Stimulated activated naive B cell treated with anti-CD40 and anti-IgM and Interleukin-4, amounts not matched to agents 10 μg/mL and 1 μg/mL and 100 μg/mL, for 72 hours (primary cell): ENCODE measurements at regions not wholly inside any gene's neighbourhood (a gene's known extent, or its start where the extent isn't known, plus 50 kb on each side); places are given as distances from the start of the nearest gene placed in this dataset.
"Not testable (repeated sequence)": the region's sequence is repeated elsewhere in the genome, so short reads cannot be mapped to it uniquely, and the experiment has no call there.

ENCODE experiments used
- ATAC-seq, 2 donors: fragments of 150-1000 bp; cut with Tn5 transposase; replicated peaks; 2 replicates each; pipeline ENCODE4 v1.10.0; 2021; ENCODE audit warnings: moderate library complexity in 1 of 2
- DNase-seq: peaks from one replicate; pipeline ENCODE4 v3.0.0; 2021
- H3K27ac Mint-ChIP-seq: one replicate; pipeline ENCODE4 v1.8.0; 2022; ENCODE audit warnings: mild to moderate bottlenecking, mixed read lengths
- H3K27me3 Mint-ChIP-seq, 2 donors: one replicate each; pipeline ENCODE4 v1.8.0; 2022; ENCODE audit warnings: mixed read lengths in 2 of 2
- H3K36me3 Mint-ChIP-seq, 2 donors: one replicate each; pipeline ENCODE4 v1.8.0; 2022; ENCODE audit warnings: mixed read lengths in 2 of 2, mild to moderate bottlenecking in 1 of 2
- H3K4me1 Mint-ChIP-seq, 2 donors: one replicate each; pipeline ENCODE4 v1.8.0; 2022; ENCODE audit warnings: mixed read lengths in 2 of 2, mild to moderate bottlenecking in 1 of 2
- H3K4me3 Mint-ChIP-seq, 2 donors: one replicate each; pipeline ENCODE4 v1.8.0; 2022; ENCODE audit warnings: mild to moderate bottlenecking in 2 of 2, mixed read lengths in 2 of 2, moderate library complexity in 1 of 2
- H3K9me3 Mint-ChIP-seq, 2 donors: one replicate each; pipeline ENCODE4 v1.8.0; 2022; ENCODE audit warnings: mixed read lengths in 2 of 2, mild to moderate bottlenecking in 1 of 2

DNA sequence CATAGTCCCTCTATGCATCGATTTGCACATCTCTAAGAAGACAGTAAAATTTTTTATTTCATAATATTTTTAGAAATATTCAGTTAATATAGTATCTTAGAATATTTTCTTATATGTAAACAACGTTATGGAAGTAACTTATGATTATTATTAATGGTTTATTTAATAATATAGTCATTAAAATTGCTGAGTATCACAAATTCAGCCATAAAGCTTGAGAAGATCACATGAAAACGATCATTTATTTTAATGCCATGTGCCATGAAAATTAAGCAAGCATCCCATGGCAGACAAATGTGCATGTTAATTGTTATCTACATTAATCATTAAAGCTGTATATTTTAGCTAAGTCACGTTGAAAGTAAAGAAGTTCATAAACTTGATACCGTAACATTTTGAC lies 907.1 kb downstream of the KCNT2 start:
- H3K36me3 Mint-ChIP-seq: no peaks in the 10 kb centered on the region
- DNase-seq: no peak

GRCh38 chr1:195697130-195697529 lies 911.1 kb downstream of the KCNT2 start:
- Mint-ChIP-seq H3K9me3 (no peaks in the 10 kb centered on the region), H3K27ac (no peak overlapping the region), H3K36me3 (no peaks in the 10 kb centered on the region), H3K27me3 (no peaks in the 10 kb centered on the region), H3K4me1 (no peaks in the 10 kb centered on the region), H3K4me3 (no peak overlapping the region)
- ATAC-seq (no peak), DNase-seq (no peak)

More for the DNA sequence above, 907.1 kb downstream of the KCNT2 start:
- no peaks in the 10 kb centered on the region for H3K4me1 Mint-ChIP-seq
- H3K9me3 Mint-ChIP-seq: no peaks in the 10 kb centered on the region
- no peak for ATAC-seq
- H3K27ac Mint-ChIP-seq: no peak overlapping the region
- no peak overlapping the region for H3K4me3 Mint-ChIP-seq
- no peaks in the 10 kb centered on the region for H3K27me3 Mint-ChIP-seq

- H3K4me1 Mint-ChIP-seq: no peaks in the 10 kb centered on the region
- no peak overlapping the region for H3K4me3 Mint-ChIP-seq
- no peaks in the 10 kb centered on the region for H3K9me3 Mint-ChIP-seq
- DNase-seq (no peak), ATAC-seq (no peak)
- H3K36me3 Mint-ChIP-seq: no peaks in the 10 kb centered on the region
- H3K27me3 Mint-ChIP-seq: no peaks in the 10 kb centered on the region
- no peak overlapping the region for H3K27ac Mint-ChIP-seq
Observed at GRCh38 chr1:195686764-195687163, 921.5 kb downstream of the KCNT2 start.

DNA sequence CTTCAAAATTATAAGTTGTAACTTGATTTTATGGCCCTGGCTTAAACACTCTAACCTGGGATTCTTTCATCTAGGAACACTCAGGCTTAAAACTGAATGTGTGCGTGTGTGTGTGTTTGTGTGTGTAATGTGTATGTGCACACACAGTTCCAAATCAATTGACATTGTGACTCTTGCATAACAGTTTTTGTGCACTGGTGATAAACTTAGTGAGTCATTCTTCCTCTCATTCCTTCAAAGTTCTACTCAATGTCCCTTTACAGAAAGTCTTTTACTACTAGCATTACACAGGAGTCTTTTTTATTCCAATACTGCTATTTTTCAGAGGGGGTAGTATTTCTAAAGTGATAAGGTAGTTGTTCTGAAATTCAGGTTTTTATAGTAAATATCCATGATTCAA lies 943.6 kb downstream of the KCNT2 start:
- H3K36me3 Mint-ChIP-seq: no peaks in the 10 kb centered on the region
- no peaks in the 10 kb centered on the region for H3K4me1 Mint-ChIP-seq
- no peak overlapping the region for H3K4me3 Mint-ChIP-seq
- no peak overlapping the region for H3K27ac Mint-ChIP-seq
- no peaks in the 10 kb centered on the region for H3K9me3 Mint-ChIP-seq
- ATAC-seq: no peak
- H3K27me3 Mint-ChIP-seq: no peaks in the 10 kb centered on the region
- no peak for DNase-seq

- Mint-ChIP-seq H3K27me3 (no peaks in the 10 kb centered on the region), H3K4me3 (no peak overlapping the region), H3K9me3 (no peaks in the 10 kb centered on the region), H3K36me3 (no peaks in the 10 kb centered on the region), H3K4me1 (no peaks in the 10 kb centered on the region), H3K27ac (no peak overlapping the region)
- DNase-seq: no peak
- no peak for ATAC-seq
Observed at GRCh38 chr1:195663549-195664280, 944.5 kb downstream of the KCNT2 start.

DNA sequence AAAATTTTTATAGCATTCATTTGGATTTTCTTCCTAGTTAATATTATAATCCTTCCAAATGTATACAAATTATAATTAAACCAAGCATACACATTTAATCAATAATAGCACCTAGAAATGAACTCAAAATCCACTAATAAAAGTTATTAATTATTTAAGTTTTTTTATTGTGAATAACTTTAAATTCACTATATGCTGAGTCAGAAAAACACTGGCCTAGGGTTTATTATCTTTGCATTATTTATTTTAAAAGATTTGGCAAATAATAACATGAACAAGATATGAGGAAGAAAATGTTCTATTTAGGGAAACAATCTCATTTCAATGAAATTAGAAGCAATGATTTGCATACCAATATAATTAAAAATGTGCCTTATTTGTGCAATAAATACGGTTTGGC lies 951.5 kb downstream of the KCNT2 start:
- Mint-ChIP-seq H3K27me3 (no peaks in the 10 kb centered on the region), H3K4me1 (no peaks in the 10 kb centered on the region), H3K9me3 (peaks cover 0 to 4% of the 10 kb centered on the region in 2 donors), H3K36me3 (no peaks in the 10 kb centered on the region), H3K4me3 (no peak overlapping the region), H3K27ac (no peak overlapping the region)
- DNase-seq (no peak), ATAC-seq (no peak)

- not testable (repeated sequence) for DNase-seq, H3K27ac Mint-ChIP-seq, ATAC-seq, H3K4me3 Mint-ChIP-seq, H3K4me1 Mint-ChIP-seq, H3K27me3 Mint-ChIP-seq, H3K36me3 Mint-ChIP-seq
- H3K9me3 Mint-ChIP-seq: peaks cover 15 to 17% of the 10 kb centered on the region in 2 donors
Observed at GRCh38 chr1:195648875-195649274, 959.4 kb downstream of the KCNT2 start.

DNA sequence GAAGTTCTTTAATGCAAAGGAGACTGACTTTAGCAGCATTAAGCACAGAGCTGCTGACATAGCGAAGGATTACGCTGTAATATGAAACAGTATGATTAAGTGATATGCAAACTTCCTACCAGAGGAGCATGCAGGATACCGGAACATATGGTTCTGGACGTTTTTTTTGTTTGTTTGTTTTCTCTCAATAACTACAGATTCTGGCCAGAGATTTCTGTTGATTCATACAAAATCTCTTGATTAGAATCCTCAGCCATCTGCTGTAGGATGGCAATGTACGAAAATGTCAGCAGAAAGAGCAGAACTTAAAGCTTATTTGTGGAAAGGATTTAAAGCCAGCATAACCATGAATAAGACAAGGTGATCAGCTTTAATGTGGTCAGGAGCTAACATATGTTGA lies 970.7 kb downstream of the KCNT2 start:
- ATAC-seq (no peak), DNase-seq (no peak)
- Mint-ChIP-seq H3K27ac (no peak overlapping the region), H3K36me3 (no peaks in the 10 kb centered on the region), H3K9me3 (peaks cover 0 to 2% of the 10 kb centered on the region in 2 donors), H3K27me3 (no peaks in the 10 kb centered on the region), H3K4me3 (no peak overlapping the region), H3K4me1 (no peaks in the 10 kb centered on the region)

GRCh38 chr1:195618287-195618686 lies 990.0 kb downstream of the KCNT2 start:
- H3K4me1 Mint-ChIP-seq: no peaks in the 10 kb centered on the region

DNA sequence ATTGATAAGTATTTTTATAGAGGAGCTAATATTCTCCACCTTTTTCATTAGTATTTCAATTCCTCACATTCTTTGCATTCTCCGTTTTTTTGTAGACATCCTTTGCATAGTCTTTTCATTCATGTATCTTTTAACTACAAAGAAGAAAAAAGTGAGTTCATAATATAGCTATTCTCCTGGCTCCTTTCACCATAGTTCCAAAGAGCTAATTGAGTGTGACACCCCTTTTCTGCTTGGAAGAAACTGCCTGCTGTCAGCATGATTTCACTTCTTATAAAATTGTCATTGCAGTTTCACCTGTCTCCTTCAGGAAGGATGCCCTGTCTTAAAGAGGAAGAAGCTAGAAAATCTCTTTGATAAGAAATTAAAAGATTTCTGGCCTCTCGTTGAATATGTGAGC lies 991.1 kb downstream of the KCNT2 start:
- Mint-ChIP-seq H3K36me3 (no peaks in the 10 kb centered on the region), H3K27me3 (no peaks in the 10 kb centered on the region), H3K27ac (no peak overlapping the region), H3K4me1 (no peaks in the 10 kb centered on the region), H3K4me3 (no peak overlapping the region), H3K9me3 (peaks cover 0 to 5% of the 10 kb centered on the region in 2 donors)
- ATAC-seq: no peak
- DNase-seq: no peak

More at GRCh38 chr1:195618287-195618686, 990.0 kb downstream of the KCNT2 start:
- Mint-ChIP-seq H3K36me3 (no peaks in the 10 kb centered on the region), H3K27ac (no peak overlapping the region), H3K9me3 (peaks cover 0 to 8% of the 10 kb centered on the region in 2 donors), H3K27me3 (no peaks in the 10 kb centered on the region), H3K4me3 (no peak overlapping the region)
- DNase-seq: no peak
- peak in 1 of 2 donors; percentile 43 for ATAC-seq

DNA sequence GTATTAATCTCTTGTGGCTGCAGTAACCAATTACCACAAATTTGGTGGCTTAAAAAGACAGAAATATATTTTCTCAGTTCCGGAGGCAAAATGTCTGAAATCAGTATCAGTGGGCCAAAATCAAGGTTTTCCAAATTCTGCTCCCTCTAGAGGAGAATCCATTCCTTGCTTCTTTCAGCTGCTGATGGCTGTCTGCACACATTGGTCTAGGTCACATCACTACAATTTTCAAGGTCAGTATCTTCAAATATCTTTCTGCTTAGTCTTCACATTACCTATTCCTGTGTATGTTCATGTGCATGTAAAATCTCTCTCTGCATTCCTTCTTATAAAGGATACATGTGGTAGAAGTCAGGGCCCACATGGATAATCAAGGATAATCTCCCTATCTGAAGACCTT lies 999.4 kb downstream of the KCNT2 start:
- Mint-ChIP-seq H3K36me3 (no peaks in the 10 kb centered on the region), H3K27me3 (no peaks in the 10 kb centered on the region), H3K9me3 (peaks cover 0 to 7% of the 10 kb centered on the region in 2 donors), H3K4me3 (no peak overlapping the region), H3K4me1 (no peaks in the 10 kb centered on the region), H3K27ac (no peak overlapping the region)
- ATAC-seq (no peak), DNase-seq (no peak)

DNA sequence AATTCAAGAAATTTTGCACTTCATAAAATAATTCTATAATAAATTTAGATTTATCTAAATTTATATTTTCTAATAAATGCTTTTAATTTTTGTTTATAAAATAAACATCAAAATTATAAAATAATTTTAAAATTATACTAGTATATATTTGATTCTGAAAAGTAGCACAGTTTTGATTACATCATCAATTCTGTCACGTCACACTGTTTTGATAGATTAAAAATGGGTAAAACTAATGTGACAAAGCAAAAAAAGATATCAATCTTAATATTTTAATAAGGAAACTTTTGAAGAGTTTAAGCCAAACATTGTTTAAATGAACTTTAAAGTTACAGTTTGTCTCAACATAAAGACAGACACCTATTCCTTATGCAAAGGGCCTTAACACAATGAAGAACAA lies 1001.8 kb downstream of the KCNT2 start:
- Mint-ChIP-seq H3K27ac (no peak overlapping the region), H3K27me3 (no peaks in the 10 kb centered on the region), H3K9me3 (peaks cover 2 to 8% of the 10 kb centered on the region in 2 donors), H3K4me3 (no peak overlapping the region), H3K36me3 (no peaks in the 10 kb centered on the region), H3K4me1 (no peaks in the 10 kb centered on the region)
- no peak for ATAC-seq
- DNase-seq: no peak

- no peak for ATAC-seq
- H3K4me1 Mint-ChIP-seq: no peaks in the 10 kb centered on the region
Observed at GRCh38 chr1:195604287-195604686, 1004.0 kb downstream of the KCNT2 start.

DNA sequence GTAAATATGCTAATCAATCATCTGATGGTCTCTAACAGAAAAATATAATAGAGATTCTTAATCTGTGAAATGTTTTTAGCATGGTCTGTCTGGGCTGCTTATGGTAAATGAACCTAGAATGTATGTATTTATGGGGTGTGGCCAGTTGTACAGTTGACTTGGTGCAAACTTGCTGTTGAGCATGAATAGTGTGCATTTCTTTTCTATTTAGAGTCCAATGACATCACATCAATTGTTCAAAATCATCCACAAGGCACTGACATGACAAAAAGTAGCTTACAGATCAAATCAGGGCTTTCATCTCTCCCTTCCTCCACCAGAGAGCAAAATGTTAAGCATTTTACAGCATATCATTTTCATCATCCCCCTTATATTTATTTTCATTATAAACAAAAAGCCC lies 1010.3 kb downstream of the KCNT2 start:
- Mint-ChIP-seq H3K36me3 (no peaks in the 10 kb centered on the region), H3K9me3 (peaks cover 4 to 5% of the 10 kb centered on the region in 2 donors), H3K4me1 (no peaks in the 10 kb centered on the region), H3K27ac (no peak overlapping the region), H3K4me3 (no peak overlapping the region), H3K27me3 (no peaks in the 10 kb centered on the region)
- no peak for ATAC-seq
- no peak for DNase-seq

More at GRCh38 chr1:195604287-195604686, 1004.0 kb downstream of the KCNT2 start:
- no peak overlapping the region for H3K27ac Mint-ChIP-seq
- H3K27me3 Mint-ChIP-seq: no peaks in the 10 kb centered on the region
- no peak overlapping the region for H3K4me3 Mint-ChIP-seq
- DNase-seq: no peak
- H3K9me3 Mint-ChIP-seq: peaks cover 5 to 12% of the 10 kb centered on the region in 2 donors
- no peaks in the 10 kb centered on the region for H3K36me3 Mint-ChIP-seq

DNA sequence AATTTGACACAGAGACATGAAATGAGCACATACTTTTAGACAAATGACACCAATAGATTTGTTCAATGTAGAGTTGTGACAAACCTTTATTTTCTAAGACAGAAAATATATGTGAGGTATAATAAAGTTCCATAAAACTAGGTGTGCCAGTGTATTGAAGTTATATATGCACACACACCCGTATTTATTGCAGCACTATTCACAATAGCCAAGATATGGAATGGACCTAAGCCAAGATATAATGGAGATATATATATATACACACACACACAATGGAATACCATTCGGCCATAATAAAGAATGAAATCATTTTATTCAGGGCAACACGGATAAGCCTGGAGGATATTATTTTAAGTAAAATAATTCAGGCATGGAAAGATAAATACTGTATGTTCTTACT lies 1013.5 kb downstream of the KCNT2 start:
- Mint-ChIP-seq H3K9me3 (no peaks in the 10 kb centered on the region), H3K4me1 (no peaks in the 10 kb centered on the region), H3K4me3 (no peak overlapping the region), H3K36me3 (no peaks in the 10 kb centered on the region), H3K27me3 (no peaks in the 10 kb centered on the region), H3K27ac (no peak overlapping the region)
- DNase-seq: no peak
- ATAC-seq: no peak
